ENCODE measurements at regions not wholly inside any gene's neighbourhood (a gene's known extent, or its start where the extent isn't known, plus 50 kb on each side); places are given as distances from the start of the nearest gene placed in this dataset.

DNA sequence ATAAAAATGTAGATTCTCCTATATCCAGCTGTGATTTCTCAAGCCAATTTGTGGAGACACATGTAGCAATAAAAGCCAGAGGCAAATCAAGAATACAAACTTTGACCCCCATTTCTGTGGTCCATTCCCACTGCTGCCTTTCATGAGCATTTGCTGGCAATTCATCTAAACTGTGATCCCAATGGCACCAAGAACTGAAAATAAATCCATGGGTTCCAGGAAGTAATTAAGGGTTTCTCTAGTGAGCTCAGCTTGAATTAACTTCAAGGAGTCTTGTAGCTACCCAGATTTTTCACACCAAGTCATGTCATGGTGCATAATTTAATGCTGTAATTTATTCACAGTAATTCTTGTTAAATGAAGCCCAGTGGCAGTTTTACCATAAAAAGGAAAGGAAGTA, 145.0 kb upstream of the SMC2 start:
- DNase-seq = no peak

DNA sequence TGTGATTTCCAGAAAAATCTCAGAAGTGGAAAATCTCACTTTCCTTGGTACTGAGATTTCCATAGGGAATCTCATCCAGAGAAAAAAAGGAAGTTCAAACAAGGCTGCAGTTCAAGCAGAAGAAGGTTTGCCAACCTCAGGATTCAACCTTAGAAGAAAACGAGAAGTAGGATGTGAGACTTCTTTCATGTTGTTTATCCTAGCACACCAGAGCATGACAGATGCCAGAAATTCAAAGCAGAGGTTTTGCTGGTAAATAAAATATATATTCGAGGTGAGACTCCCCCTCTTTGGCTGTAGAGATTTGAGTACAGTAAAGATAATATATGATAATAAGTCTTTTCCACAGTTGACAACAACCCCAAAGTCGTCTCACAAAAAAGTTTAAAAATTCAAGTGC, 116.9 kb upstream of the SMC2 start:
- DNase-seq = no peak

DNA sequence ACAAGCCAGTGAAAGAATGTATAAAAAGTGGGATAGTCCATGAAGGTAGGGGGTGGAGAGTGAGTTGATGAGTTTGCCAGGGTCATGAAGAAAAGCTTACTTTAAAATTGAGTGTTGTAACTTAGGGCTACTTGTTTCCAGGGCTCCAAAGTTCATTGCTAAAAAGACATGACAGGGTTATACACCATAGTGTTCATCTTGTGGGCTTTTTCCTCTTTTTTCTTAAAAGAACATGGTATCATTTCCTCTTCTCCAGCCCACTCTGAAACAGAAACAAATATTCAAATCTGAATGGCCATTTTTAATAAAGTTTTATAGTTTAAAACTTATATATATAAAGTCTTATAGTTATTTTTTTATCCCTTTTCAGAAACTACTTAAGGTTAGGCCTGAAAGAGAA, 115.7 kb upstream of the SMC2 start:
- DNase-seq = no peak

DNA sequence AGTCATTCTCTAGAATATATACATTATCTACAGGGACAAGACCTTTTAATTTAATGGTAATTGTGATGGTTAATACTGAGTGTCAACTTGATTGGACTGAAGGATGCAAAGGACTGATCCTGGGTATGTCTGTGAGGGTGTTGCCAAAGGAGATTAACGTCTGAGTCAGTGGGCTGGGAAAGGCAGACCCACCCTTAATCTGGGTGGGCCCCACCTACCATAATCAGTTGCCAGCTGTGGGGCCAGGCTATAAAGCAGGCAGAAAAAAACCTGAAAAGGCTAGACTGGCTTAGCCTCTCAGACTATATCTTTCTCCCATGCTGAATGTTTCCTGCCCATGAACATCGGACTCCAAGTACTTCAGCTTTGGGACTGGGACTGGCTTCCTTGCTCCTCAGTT, 112.2 kb upstream of the SMC2 start:
- no peak for DNase-seq

DNA sequence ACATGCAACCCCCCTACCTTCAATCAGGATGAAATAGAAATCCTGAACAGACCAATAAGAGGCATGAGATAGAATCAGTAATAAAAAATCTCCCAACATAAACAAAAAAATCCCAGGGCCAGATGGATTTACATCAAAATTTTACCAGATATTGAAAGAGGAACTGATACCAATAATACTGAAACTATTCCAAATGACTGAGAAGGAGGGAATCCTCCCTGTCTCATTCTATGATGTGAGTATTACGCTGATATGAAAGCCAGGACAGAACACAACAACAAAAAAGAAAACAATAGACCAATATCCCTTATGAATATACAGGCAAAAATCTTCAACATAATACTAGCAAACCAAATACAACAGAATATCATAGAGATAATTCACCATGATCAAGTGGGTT, 109.0 kb upstream of the SMC2 start:
- no peak for DNase-seq

DNA sequence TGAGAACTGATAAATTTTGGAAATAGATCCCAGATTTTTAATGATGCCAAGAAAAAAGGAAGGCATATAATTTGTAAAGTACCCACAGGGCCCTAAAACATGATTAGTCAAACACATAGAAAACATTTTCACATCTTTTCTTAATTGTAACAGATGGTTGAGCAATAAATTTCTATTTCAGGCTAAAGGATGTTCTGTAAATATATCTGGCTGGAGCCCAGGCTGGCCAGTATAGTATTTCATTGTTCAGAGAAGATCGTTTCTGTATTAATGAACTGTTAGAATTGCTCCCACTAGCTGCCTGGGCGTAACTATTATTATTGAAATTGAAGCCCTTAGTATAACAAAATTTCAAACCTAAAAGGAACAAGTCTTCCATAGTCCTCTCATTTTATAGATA, 105.3 kb upstream of the SMC2 start:
- no peak for DNase-seq

DNA sequence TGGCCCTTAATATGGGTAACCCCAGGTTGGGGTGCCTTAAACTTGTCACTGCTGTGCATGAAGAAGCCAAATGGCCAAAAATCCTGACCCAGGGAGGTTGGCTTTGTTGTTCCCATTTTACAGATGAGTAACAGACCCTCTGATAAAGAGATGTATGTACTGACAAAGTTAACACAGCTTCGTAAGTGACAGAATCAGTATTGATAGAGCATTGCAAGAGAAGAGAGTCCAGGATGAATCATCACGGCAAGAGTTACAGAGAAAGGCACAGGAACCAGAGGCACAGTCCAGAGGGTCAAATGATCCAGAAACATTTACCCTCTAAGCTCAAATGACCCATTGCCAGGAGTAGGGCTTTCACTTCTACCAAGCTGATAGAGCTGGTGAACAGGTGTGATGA, 103.8 kb upstream of the SMC2 start:
- DNase-seq = no peak

DNA sequence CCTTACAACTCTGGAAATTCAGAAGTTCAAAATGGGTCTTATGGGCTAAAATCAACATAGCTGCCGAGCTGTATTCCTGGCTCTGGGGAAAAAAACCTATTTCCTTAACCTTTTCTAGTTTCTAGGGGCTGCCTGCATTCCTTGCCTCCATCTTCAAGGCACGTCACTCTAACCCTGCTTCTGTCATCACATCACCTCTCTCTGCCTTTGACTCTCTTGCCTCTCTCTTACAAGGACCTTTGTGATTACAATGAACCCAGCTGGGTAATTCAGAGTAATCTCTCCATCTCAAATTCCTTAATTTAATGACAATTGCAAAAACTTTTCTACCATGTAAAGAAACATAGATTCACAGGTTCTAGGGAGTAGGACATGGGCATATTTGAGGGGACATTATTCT, 103.1 kb upstream of the SMC2 start:
- DNase-seq = no peak

DNA sequence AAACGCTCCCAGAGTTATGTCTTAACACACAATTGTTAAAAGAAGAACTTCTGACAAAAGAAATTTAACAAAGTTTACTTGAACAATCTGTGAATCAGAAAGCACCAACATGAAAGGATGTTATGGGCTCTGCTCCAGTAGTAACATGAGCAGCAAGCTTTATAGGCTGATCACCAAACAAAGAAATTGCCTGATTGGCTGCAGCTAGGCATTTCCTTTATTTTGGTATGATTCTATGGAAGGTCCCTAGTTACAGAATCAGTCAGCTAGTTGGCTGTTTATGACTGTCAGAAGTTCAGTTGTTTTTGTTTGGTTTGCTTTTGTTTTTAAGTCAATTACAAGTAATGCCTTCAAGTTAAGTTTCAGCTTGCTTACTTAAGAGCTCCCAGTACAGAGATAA, 102.4 kb upstream of the SMC2 start:
- DNase-seq = no peak

DNA sequence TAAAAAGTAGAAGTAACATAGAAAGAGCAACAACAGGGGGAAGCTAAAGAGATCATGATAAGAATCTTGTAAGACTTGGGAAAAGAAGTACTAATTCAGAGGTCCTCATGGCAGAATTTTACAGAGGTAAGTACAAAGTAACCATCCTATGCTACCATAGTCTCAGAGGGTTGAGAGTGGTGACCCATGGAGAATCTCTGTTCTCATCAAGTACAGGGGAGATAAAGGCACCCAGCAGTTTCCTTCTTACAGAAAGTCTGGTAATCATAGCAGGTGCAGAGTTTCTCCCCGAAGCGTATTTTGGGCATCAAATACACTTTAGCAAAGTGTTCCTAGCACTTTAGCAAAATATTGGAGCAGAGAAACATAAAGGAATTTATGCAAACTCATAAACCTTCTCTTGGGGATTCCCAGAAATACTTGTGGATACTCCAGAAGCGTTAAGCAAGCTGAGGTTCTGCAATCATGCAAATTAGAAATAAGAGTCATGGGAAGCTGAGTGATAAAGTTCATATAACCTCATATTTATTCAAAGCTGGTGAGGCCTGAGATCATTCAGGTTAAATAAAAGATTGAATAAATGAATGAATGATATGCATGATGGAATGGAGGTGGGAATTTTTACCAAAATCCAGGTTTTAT, 101.0 kb upstream of the SMC2 start:
- DNase-seq = no peak

DNA sequence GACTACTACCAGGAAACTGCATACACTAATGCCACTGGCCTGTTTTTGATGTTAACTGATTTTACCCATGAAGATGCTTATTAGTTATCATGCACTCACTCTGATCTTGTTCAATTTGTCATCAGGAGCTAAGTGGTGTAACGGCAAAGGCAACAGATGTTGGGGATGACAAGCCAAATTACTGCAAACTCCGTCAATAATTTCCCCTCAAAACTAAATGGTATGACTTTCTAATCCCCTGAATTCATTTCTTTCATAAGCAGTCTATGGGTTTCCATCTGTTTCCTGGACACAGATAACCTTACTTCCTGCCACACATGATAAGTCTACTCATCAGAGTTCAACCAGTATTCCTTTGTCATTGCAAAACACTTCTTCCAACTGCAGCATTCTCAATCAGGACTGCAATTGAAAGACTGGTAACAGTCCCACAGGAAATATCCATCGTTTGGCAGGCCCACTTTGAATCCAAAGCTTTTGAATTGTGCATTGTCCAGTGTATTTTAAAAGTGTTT, 96.2 kb upstream of the SMC2 start:
- peak; percentile 84 to 87 for DNase-seq

DNA sequence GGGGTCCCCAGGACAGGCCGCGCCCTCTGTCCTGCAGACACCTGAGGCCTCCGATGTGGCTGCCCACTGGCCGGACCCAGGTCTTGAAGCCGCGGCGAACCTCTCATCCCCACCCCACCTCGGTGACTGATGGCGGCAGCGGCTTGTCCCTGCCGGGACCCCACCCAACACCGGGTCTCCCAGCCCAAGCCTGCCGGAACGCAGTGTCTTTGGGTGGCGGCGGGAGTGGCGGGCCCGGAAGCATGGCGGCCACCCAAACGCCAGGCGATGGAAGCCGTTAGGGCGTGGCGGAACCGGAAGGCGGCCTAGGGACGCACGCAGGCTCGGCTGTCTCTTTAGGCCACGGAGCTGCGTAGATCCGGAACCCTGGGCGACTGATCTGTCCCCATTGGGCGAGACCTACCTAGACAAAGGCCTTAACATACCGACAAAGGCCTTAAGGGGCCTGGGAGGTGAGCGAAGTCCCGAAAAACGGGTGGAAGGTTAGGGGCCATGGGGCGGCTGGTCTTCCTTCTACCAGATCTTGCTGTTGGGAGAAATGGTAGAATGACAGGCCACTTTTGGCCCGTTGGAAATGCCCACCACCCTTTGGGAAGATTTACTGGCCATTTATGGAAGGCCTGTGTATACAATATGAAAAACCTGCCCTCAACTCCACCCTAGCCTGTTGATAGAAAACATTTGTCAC, 94.6 kb upstream of the SMC2 start:
- DNase-seq = no peak

DNA sequence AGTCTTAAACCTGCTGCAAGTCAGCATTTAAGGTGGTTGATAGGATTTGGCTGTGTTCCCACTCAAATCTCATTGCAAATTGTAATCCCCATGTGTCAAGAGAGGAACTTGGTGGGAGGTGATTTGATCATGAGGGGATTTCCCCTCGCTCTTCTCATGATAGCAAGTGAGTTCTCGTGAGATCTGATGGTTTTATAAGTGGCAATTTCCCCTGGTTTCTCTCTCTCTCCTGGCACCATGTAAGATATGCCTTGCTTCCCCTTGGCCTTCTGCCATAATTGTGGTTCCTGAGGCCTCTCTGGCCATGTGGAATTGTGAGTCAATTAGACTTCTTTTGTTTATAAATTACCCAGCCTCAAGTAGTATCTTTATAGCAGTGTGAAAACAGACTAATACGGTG, 84.3 kb upstream of the SMC2 start:
- peak; percentile 29 to 44 for DNase-seq

DNA sequence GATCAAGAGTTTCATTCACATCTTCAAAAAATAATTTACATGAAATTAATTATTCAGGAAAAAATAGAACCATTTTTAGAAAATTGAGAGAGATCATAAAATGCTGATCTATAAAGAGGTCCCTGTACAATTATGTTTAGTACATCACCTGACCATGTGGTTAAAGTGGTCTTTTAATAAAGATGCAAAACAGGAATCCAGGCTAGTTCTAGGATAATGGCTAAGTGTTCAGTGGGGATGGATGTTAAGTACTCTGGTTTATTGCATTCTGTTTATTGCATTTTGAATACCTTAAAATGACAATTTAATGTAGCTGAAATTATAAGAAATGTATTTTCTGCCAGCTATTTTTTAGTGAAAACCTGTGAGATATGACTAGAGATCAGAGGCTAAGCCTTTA, 72.0 kb upstream of the SMC2 start:
- no peak for DNase-seq

DNA sequence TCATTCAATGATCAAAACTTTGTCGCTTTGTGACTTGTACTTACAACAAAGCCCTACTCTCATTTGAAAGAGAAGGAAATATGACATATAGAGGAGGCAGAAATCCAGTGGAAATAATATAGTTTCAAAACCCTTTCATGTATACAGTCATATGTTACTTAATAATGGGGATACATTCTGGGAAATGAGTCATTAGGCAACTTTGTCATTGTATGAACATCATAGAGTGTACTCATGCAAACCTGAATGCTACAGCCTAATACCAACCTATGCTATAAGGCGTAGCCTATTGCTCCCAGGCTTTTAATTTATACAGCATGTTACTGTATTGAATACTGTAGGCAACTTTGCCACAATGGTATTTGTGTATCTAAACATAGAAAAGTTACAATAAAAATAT, 69.0 kb upstream of the SMC2 start:
- DNase-seq = no peak

DNA sequence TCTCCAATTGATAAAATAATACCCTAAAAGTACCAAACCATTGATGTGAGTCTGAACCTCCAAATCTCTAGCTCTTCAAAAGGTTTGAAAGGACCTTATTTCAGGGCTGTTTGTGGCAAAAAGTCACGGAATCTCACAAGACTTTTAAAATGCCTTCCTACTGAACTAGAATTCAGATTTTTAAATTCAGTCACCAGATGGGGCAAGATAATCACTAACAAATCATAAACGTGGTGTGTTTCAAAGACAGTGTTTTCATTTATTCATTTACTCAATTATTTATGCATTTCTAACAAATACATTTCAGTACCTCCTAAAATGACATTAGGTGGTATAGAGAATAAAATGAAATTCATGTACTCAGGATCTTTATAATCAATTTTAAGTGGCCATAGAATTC, 68.2 kb upstream of the SMC2 start:
- no peak for DNase-seq

DNA sequence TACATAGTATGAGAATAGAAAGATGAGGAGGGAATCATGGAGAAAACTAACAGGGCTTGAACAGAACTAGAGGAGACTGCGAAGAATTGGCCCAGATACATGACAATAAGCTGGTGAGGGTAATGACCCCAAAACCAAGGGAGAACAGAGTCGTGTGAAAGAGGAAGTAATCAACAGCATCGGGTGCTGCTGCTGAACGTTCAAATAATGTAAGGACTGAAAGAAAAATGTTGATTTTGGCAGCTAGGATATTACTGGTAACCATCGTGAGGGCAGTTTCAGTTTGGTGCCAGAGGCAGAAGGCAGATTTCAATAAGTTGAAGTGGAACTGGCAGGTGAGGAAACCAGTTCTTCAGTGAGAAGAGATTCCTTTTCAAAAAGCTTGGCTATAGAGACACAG, 66.8 kb upstream of the SMC2 start:
- DNase-seq = peak; percentile 67 to 76

DNA sequence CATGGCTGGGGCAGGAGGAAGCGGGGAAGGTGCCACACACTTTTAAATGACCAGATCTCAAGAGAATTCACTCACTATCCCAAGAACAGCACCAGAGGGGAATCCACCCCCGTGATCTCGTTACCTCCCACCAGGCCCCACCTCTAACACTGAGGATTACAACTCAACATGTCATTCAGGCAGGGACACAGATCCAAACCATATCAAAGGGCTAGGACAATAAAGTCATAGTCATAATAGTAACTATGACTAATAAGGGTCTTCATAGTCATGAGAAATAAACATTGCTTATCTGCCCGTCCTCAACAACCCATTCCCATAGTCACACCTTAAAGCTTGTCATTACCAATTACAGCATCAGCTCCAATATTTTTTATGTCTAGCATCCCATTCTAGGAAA, 65.3 kb upstream of the SMC2 start:
- no peak for DNase-seq
